IMR-90 (cell line): ENCODE measurements at regions not wholly inside any gene's neighbourhood (a gene's known extent, or its start where the extent isn't known, plus 50 kb on each side); places are given as distances from the start of the nearest gene placed in this dataset.

Experiments
- CEBPB ChIP-seq: IDR thresholded peaks from 2 replicates; pipeline ENCODE4 v1.6.1; 2012; ENCODE audit warnings: low read depth, low read length, improper control_type of control experiment
- CHD1 ChIP-seq: IDR thresholded peaks from 2 replicates; pipeline ENCODE4 v1.6.1; 2012; ENCODE audit warnings: low read depth, low read length, improper control_type of control experiment
- CTCF ChIP-seq: conservative IDR thresholded peaks from 2 replicates; pipeline ENCODE4 v1.5.1; 2012; ENCODE audit warnings: mild to moderate bottlenecking, low read depth, low read length, improper control_type of control experiment
- ELK1 ChIP-seq: fragments of 150-350 bp; IDR thresholded peaks from 2 replicates; pipeline ENCODE4 v1.6.1; 2016; ENCODE audit warnings: low read depth, mild to moderate bottlenecking, low read length, moderate library complexity, borderline replicate concordance
- FOS ChIP-seq: fragments of 150-350 bp; IDR thresholded peaks from 2 replicates; pipeline ENCODE4 v1.6.1; 2016; ENCODE audit warnings: low read depth, low read length
- MAZ ChIP-seq: IDR thresholded peaks from 2 replicates; pipeline ENCODE4 v1.6.1; 2012; ENCODE audit warnings: low read depth, mild to moderate bottlenecking, low read length, improper control_type of control experiment, moderate library complexity, borderline replicate concordance
- MXI1 ChIP-seq: IDR thresholded peaks from 2 replicates; pipeline ENCODE4 v1.6.1; 2012; ENCODE audit warnings: low read depth, mild to moderate bottlenecking, low read length, moderate library complexity, borderline replicate concordance
- POLR2A ChIP-seq: IDR thresholded peaks from 2 replicates; pipeline ENCODE4 v1.6.1; 2012; ENCODE audit warnings: mild to moderate bottlenecking, low read depth, low read length
- RAD21 ChIP-seq: IDR thresholded peaks from 2 replicates; pipeline ENCODE4 v1.6.1; 2012; ENCODE audit warnings: low read length, improper control_type of control experiment
- RCOR1 ChIP-seq: IDR thresholded peaks from 2 replicates; pipeline ENCODE4 v1.6.1; 2012; ENCODE audit warnings: mild to moderate bottlenecking, low read length, improper control_type of control experiment; ENCODE audit not compliant: insufficient replicate concordance
- RFX5 ChIP-seq: IDR thresholded peaks from 2 replicates; pipeline ENCODE4 v1.8.0; 2012; ENCODE audit warnings: low read depth, mild to moderate bottlenecking, low read length, moderate library complexity
- SMC3 ChIP-seq: fragments of 150-350 bp; IDR thresholded peaks from 2 replicates; pipeline ENCODE4 v1.6.1; 2016; ENCODE audit warnings: low read depth, mild to moderate bottlenecking, antibody characterized with exemption, low read length, moderate library complexity
- USF2 ChIP-seq: fragments of 150-350 bp; IDR thresholded peaks from 2 replicates; pipeline ENCODE4 v1.6.1; 2017; ENCODE audit warnings: mild to moderate bottlenecking, antibody characterized with exemption, low read length, low read depth

- TF ChIP-seq FOS, result no peak
- no peak for TF ChIP-seq CTCF
- TF ChIP-seq USF2, result no peak
- TF ChIP-seq RAD21, result no peak
- TF ChIP-seq RCOR1, result no peak
- TF ChIP-seq POLR2A, result no peak
- TF ChIP-seq CEBPB, result no peak
- TF ChIP-seq CHD1, result no peak
- TF ChIP-seq ELK1, result no peak
- TF ChIP-seq SMC3, result no peak
- TF ChIP-seq MAZ, result no peak
- no peak for TF ChIP-seq MXI1
- no peak for TF ChIP-seq RFX5
Measured at GRCh38 chr21:36538761-36539160, 58.8 kb upstream of the CLDN14 start.
